Retinal pigment epithelial cell (primary cell): ENCODE measurements at regions not wholly inside any gene's neighbourhood (a gene's known extent, or its start where the extent isn't known, plus 50 kb on each side); places are given as distances from the start of the nearest gene placed in this dataset.

Experiments used
- DNase-seq: peaks from one replicate; pipeline ENCODE4 v3.0.0-alpha.2; 2010; ENCODE audit warnings: low read depth
- H3K4me3 ChIP-seq: 2 replicates; pipeline ENCODE4 v1.5.1; 2011; ENCODE audit warnings: mild to moderate bottlenecking, low read length, control low read depth, moderate library complexity
- TF ChIP-seq, protein P1 (sequence below): conservative IDR thresholded peaks from 2 replicates; pipeline ENCODE4 v1.5.1; 2011; ENCODE audit warnings: low read depth, low read length, control low read depth, inconsistent platforms

DNA sequence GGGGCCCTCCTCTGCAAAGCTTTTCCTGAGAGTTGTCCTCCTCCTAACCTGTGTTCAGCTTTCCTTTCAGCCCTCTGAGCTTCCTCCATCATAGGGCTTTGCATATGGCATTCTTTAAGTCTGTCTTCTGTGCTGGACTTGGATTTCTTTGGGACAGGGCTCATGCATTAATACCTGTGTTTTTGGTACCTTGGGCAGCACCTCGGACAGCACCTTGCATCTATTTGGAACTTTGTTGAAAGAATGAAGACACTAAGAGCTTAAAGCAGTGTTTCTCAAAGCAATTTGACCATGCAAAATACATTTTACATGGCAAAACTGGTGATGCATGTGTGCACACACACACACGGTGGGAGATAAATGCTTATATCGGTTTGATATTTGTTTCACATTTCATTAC, 115.0 kb upstream of the SRRM4 start:
- TF ChIP-seq, protein P1, sequence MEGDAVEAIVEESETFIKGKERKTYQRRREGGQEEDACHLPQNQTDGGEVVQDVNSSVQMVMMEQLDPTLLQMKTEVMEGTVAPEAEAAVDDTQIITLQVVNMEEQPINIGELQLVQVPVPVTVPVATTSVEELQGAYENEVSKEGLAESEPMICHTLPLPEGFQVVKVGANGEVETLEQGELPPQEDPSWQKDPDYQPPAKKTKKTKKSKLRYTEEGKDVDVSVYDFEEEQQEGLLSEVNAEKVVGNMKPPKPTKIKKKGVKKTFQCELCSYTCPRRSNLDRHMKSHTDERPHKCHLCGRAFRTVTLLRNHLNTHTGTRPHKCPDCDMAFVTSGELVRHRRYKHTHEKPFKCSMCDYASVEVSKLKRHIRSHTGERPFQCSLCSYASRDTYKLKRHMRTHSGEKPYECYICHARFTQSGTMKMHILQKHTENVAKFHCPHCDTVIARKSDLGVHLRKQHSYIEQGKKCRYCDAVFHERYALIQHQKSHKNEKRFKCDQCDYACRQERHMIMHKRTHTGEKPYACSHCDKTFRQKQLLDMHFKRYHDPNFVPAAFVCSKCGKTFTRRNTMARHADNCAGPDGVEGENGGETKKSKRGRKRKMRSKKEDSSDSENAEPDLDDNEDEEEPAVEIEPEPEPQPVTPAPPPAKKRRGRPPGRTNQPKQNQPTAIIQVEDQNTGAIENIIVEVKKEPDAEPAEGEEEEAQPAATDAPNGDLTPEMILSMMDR = no peak
- no peak for DNase-seq
- H3K4me3 ChIP-seq = no peak overlapping the region

DNA sequence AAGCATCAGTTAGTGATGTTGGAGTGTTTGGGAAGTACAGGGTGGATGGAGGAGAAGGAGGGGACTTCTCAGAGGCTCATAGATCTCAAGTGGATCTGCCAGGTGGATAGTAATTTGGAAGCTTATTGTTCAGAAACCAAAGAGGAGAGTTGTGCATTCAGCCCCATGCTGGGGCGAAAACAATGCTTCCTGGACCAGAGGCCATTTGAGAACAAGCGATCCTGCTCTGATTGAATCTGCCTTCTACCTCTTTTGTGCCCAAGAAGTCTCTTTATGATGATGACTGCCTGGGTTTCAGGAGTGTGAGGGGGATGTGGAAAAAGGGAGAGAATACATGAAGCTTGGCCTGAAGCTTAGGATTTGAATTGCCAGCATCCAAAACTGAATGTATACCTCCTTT, 110.8 kb upstream of the SRRM4 start:
- TF ChIP-seq, protein P1 = no peak
- H3K4me3 ChIP-seq = no peak overlapping the region
- no peak for DNase-seq

DNA sequence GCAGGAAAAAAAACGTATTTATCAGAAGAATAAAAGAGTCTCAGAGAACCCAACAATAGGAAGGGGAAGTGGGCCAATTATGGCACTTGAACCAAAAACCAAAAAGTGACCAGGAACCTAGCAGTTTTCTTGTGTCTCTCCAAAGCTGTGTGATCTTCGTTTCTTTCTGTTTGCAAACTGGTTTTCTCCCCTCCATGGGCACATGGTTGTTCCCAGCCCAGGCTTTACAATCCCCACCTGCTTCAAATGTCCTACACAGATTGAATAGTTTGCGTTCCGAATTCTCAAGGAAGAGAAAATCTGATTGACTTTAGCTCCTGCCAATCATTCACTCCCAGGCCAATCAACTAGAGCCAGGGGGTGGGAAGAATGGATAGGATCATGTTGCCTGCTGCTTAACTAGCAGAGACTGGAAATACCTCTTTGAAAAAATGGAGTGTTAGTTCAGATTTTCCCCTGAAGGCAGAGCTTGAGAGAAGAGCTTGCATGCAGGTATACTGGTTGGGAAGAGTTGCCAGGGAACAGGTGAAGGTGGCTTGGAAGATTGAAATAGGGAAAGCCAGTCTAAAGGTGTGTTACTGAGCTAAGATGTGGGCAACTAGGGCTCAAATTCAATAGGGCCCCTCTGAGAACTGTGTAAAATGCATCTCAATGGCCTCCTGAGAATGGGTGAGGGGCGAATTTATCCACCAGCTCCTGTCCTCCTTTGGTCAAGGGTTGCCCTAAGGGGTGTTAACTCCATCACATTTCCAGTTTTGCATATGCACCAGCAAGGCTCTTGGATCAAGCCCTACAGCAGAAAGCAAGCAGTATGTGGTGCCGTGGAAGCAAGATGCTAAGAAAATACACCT, 106.4 kb upstream of the SRRM4 start:
- TF ChIP-seq, protein P1 = no peak
- no peak overlapping the region for H3K4me3 ChIP-seq
- DNase-seq = no peak

DNA sequence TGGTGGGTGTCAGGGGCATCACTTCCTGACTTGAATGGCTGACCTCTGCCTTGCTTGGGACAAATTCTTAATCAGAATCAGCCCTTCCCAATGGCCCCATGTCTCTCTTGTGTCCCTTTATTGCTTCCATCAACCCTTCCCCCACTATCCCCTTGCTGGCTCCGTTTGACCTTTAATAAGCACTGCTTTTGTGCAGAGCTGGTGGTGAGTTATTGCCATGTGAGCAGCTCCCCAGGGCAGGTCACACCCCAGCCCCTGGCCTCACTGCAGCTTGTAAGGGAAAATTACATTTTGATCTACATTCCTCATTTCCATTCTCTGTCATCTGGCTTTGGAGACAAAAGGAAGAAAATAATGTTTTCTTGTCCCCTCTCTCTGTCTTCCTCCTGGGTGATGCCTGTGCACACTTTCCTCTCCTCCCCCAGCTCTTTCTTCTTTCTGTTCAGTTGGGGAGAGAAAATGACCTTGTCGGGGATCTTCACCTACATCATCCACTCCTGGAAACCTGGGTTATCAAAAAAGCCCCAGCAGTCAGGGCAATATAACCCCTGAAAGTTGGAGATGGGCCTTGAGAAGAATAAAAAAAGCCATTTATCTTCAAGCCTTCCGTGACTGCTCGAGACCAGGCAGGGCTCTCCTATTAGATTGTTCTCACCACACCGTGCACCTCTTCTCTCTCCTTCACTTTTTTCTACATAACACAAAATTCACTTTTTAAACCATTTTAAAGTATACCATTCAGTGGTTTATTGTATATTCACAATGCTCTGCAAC, 100.4 kb upstream of the SRRM4 start:
- no peak for DNase-seq
- no peak overlapping the region for H3K4me3 ChIP-seq
- TF ChIP-seq, protein P1 = no peak

DNA sequence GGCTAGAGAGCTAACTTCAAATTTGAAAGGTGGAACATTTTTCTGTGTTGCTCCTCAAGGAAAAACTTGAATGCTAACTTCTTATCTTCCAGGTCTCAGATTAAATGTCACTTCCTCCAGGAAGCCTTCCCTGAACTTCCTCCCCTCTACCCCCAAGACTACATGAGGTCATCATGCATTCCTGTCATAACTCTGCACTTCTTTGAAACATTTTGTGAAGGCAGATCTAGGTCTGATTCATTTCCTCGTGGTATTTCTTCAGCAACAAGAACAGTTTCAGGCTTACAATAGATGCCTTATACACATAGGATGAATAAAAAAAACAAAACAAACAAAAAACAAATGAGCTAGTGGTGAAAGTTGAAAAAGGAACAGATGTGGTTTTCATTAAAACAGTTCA, 97.1 kb upstream of the SRRM4 start:
- TF ChIP-seq, protein P1 = no peak
- H3K4me3 ChIP-seq = no peak overlapping the region

DNA sequence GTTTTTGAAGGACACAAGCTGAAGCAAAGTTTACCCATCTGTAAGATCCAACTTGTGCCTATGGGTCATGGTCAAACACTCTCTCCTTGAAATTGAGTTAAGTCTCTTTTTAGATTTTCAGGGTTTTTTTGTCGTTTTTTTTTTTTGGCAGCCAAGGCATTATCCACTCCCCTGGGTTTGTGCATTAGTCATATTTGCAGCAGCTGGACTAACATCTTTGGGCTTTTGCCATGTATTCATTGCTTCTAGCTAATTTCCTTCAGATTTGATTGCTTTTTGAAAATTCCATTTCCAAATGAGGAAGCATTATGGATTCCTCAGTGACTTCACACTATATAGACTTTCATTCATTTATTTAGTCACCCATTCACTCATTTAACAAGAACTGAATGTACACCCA, 80.3 kb upstream of the SRRM4 start:
- no peak overlapping the region for H3K4me3 ChIP-seq
- TF ChIP-seq, protein P1 = no peak
- DNase-seq = no peak

More for the DNA sequence above, 97.1 kb upstream of the SRRM4 start:
- peak; percentile 14 for DNase-seq
